ENCODE measurements at regions not wholly inside any gene's neighbourhood (a gene's known extent, or its start where the extent isn't known, plus 50 kb on each side); places are given as distances from the start of the nearest gene placed in this dataset.
"Not testable (repeated sequence)": the region's sequence is repeated elsewhere in the genome, so short reads cannot be mapped to it uniquely, and the experiment has no call there.

DNA sequence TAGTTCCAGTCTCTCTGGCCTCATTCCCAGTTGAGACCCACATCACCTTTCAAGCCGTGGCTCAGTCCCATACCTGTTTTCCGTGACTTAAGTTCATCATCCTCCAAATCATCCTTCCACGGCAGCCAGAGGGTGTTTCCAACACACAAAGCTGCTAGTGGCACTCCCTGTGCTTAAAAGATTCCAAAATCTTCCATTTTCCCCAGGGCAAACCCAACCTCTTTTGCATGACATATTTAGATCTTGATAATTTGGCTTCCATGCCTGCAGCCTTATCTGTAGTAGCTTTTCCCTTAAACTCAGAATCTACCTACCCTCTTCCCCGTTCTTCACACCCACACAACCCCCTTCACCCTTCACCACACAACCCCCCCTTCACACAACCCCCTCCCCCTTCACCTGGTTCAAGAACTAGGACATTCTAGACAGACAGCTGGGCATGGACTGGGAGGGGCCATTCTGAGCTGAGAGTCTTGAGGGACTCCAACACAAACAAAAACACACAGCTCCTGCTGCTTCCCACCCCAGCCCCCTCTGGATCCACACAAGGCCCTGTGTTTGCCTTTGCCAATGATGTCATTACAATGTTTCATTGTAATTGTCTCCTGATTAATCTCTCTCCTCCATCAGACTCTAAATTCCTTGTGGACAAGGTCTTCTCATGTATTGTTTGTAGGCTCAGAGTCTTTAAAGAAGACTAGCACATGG, 268.2 kb downstream of the SH3GL2 start:
- no peak for DNase-seq

GRCh38 chr9:17847908-17848307, 269.0 kb downstream of the SH3GL2 start:
- DNase-seq, result no peak

DNA sequence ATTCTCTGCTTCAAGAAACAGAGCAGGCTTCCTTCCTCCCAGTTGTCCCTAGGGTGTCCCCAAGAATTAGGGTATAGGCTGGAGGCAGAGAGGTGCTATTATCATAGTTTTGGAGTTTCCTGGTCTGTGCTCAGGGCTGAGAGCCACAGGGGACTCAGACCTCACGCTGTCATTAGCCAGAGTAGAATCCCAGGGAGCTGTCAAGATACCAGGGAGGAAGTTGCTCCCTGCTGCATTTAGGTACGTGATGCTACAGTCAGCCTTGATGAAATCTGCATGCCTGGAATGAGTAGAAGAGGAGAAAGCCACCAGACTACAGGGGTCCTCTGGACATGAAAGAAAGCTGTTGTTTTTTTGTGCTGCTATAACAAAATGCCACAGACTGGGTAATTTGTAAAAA, 273.2 kb downstream of the SH3GL2 start:
- no peak for DNase-seq

DNA sequence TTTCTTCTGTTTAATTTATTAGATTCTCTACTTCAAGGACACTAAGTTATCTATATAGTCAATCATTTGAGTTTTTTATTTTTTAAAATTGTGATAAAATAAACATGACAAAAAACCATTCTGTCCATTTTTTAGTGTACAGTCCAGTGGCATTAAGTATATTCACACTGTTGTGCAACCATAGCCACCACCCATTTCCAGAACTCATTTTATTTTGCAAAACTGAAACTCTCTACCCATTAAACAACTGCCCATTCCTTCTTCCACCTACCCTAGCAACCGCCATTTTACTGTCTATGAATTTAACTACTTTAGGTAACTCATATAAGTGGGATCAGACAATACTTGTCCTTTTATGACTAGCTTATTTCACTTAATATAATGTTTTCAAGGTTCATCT, 275.6 kb downstream of the SH3GL2 start:
- no peak for DNase-seq

GRCh38 chr9:17856995-17857394, 278.1 kb downstream of the SH3GL2 start:
- no peak for DNase-seq

- DNase-seq, result no peak
Observed at GRCh38 chr9:17859228-17859627, 280.4 kb downstream of the SH3GL2 start.

DNA sequence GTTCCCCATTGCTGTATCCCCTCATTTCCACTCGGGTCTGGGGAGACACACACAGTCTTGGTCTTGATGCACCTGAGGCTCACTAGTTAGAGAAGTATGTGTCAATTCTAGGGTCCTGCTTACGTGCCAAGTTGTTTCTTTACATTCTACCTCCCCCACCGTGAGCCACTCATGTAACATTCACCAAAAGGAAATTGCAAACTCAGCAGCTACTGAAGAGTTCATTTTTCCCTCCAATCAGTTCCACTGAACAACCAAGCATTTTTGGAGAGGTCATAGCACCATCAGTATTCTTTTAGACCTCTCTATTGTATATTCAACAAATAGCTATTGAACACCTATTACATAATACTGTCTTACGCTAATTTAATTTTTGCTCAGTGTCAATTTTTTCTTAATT, 281.1 kb downstream of the SH3GL2 start:
- no peak for DNase-seq

- no peak for DNase-seq
Observed at GRCh38 chr9:17862101-17862500, 283.2 kb downstream of the SH3GL2 start.

GRCh38 chr9:17862629-17863028, 283.8 kb downstream of the SH3GL2 start:
- no peak for DNase-seq

DNA sequence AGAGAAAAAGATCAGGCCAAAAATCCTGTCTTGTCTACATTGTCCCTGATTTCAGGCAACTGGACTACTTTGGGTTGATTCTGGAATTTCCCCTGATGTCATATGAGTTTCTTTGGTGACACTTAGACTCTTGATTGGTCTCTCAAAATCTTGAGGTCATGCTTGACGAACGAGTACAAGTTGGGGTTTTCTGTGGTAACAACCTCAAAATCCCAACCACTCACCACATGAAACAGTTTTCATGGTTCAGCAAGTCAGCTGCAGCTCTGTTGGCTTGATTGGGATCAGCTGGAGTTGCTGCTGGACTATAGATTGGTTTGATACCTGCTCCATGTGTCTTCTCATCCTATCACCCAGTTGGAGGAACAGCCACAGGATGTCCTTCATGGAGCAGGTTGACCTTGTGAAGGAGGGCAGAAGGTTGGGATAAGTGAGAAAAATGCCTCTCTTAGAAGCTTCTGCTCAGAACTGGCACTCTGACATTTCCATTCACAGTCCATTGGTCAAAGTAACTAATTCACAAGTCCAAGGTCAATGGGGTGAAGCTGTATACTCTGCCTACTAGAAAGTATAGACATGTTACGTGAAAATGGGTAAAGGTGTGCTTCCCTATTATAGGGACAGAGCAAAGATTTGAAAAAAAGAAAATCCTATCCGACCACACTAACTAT, 284.5 kb downstream of the SH3GL2 start:
- DNase-seq, result no peak

- no peak for DNase-seq
Observed at GRCh38 chr9:17863924-17864323, 285.1 kb downstream of the SH3GL2 start.

GRCh38 chr9:17864951-17865350, 286.1 kb downstream of the SH3GL2 start:
- no peak for DNase-seq

GRCh38 chr9:17865881-17866280, 287.0 kb downstream of the SH3GL2 start:
- no peak for DNase-seq

- DNase-seq, result no peak
Observed at GRCh38 chr9:17870722-17871121, 291.9 kb downstream of the SH3GL2 start.

DNA sequence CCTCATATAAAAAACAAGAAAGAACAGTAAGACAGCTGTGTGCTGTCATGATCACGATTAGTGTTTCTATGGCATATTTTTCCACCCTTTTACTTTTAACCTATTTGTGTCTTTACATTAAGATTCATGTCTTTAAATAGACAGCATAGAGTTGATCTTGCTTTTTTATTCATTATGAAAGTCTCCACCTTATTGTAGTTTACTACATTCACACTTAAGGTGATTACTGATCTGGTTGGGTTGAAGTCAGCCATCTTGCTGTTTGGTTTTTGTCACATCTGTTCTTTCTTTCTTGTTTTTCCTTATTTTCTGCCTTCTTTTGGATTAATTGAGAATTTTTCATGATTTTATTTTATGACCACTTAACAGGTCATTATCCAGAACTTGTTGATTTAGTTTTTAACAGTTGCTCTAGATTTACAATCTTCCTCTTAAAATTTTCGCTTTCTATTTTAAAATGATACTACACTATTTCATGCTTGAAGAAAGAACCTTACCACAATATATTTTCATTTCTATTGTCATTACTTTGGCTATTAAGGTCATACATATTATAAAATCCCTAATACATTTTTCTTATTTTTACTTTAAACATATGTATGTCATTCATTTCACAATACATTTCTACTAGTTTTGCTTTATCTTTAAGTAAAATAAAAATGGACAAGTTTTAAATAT, 292.5 kb downstream of the SH3GL2 start:
- DNase-seq, result no peak

DNA sequence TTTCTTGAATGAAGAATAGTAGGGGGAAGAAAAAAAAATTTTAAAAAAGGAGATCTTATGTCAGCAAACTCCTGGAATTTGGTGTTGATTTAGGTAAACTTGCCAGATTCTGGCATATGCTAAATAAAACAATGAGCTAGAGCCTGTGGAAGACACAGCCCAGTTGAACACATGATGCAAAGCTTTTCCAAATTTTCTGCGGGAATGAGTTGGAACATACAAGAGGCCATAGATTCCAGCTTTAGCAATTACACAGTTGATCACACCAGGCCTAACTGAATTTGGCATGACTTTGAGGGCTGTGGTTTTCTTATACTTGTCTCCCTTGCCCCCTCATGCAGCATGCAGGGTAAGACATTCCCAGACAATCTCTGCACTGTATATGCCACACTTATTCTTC, 297.0 kb downstream of the SH3GL2 start:
- DNase-seq, result no peak

- no peak for DNase-seq
Observed at GRCh38 chr9:17876687-17877086, 297.8 kb downstream of the SH3GL2 start.

DNA sequence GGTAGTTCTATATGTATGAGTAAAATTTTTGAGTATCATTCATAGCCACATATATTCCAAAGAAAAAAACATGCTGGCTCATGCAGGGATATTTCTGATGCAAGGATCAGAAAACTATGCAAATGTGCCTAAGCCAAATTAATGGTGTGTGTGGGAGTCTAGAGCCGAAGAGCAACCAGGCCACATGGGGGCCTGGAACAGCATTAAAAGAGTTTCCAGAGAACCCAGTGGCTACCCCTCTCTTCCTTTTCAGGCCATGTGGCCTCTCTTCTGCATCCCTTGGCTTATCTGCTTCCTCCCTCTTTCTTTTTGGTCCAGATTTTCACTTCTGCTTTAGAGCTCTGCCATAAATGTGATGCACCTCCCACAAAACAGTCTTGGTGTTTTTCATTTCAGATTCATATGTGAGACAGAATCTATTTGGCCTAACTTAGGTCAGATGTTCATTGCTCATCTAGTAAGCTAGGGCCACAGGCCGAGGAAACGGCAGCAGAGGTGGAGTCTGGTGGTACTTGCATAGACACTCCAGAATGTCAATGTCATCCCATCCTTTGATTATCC, 300.0 kb downstream of the SH3GL2 start:
- DNase-seq, result no peak

DNA sequence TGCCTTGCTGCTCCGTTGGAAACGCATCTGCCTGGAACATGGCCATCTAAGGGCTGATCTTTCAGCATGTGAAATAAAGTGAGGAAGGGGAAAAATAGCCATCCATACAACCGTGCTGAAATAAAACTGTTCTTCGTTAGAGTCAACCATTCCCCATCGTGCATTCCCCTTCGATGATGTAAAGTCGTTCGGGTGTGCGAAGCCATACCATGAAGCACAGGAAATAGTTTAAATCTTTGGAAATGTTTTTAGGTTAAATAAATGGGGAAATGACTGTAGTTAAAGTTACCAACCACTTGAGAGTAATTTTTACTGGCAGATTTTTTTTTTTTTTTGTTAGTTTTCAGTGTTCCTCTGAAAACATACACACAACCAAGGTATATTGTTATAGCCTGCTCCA, 302.5 kb downstream of the SH3GL2 start:
- DNase-seq, result no peak

DNA sequence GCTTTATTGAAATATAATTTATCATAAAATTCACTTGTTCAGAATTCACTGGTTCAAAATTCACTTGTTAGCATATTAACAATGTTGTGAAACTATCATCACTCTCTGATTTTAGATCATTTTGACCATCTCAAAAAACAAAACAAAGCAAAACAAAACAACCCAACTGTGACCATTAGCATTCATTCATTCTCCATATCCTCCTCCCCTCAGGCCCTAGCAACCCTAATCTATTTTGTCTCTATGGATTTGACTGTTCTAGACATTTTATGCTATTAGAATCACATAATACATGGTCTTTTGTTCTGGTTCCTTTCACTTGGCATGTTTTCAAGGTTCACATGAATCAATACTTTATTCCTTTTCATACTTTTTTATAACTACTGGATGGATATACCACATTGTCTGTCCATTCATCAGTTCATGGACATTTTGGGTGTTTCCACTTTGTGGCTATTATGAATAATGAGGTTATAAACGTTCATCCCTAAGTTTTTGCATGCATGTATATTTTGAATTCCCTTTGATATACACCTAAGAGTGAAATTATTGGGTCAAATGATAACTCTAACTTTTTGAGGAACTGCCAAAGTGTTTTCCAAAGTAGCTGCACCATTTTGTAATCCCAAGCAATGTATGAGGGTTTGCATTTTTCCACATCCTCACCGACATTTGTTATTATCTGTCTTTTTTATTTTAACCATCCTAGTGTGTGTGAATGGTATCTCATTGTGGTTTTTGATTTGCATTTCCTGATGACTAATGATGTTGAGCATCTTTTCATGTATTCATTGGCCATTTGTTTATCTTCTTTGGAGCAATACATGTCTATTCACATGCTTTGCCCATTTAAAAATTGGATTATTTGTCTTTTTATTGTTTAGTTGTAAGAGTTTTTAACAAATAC, 304.1 kb downstream of the SH3GL2 start:
- DNase-seq, result no peak

DNA sequence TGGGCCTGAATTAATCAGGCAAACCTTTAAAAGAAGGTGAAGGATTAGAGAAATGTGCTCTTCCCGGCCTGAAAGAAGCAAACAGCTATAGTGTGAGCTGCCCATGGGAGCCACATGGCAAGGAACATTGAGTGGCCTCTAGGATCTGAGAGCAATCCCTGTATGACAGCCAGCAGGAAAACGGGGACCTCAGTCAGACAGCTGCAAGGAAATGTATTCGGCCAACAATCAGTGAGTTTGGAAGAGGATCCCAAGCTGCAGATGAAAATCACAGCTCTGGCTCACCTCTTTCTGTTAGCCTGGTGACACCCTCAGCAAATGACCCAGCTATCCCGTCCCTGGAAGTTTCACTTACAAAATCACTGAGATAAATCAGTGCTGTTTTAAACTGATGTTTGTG, 309.2 kb downstream of the SH3GL2 start:
- no peak for DNase-seq

DNA sequence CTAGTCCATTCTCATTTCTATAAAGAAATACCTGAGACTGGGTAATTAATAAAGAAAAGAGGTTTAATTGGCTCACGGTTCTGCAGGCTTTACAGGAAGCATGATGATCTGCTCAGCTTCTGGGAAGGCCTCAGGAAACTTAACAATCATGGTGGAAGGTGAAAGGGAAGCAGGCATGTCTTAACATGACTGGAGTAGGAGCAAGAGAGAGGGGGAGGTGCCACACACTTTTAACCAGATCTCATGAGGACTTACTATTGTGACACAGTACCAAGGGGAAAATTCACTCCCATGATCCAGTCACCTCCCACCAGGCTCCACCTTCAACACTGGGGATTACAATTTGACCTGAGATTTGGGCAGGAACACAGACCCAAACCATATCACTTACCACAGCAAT, 310.1 kb downstream of the SH3GL2 start:
- not testable (repeated sequence) for DNase-seq

Measured in NCI-H1694 (cell line).